CD14-positive monocyte (primary cell): ENCODE measurements at regions not wholly inside any gene's neighbourhood (a gene's known extent, or its start where the extent isn't known, plus 50 kb on each side); places are given as distances from the start of the nearest gene placed in this dataset.

Experiments
- DNase-seq, 3 donors: peaks; one replicate each; pipeline ENCODE4 v3.0.0-alpha.2; 2011 to 2022
- H2AFZ ChIP-seq: 2 replicates; pipeline ENCODE4 v1.6.0; 2012; ENCODE audit warnings: mild to moderate bottlenecking, low read depth, low read length, inconsistent platforms; ENCODE audit not compliant: insufficient read depth, poor library complexity, severe bottlenecking
- H3K27ac ChIP-seq, 2 donors: 1 replicate in 1 of 2; 2 replicates in 1 of 2; pipeline ENCODE4 v1.5.1; 2012 to 2013; ENCODE audit warnings: low read length in 2 of 2, control low read depth in 1 of 2, inconsistent platforms in 1 of 2, low read depth in 1 of 2, mild to moderate bottlenecking in 1 of 2
- H3K27me3 ChIP-seq, 2 donors: one replicate each; pipeline versions ENCODE4 v1.6.0 to v1.6.1; 2011 to 2013; ENCODE audit warnings: low read length in 2 of 2; ENCODE audit not compliant: control insufficient read depth in 2 of 2, insufficient read depth in 2 of 2
- H3K36me3 ChIP-seq, 2 donors: replicated peaks in 1 of 2; 1 replicate in 1 of 2; 2 replicates in 1 of 2; pipeline versions ENCODE4 v1.5.1 to v1.6.1; 2012 to 2013; ENCODE audit warnings: low read length in 2 of 2, control low read depth in 1 of 2, inconsistent platforms in 1 of 2, mild to moderate bottlenecking in 1 of 2; ENCODE audit not compliant: insufficient read depth in 2 of 2, control insufficient read depth in 1 of 2
- H3K4me1 ChIP-seq, 2 donors: 1 replicate in 1 of 2; 2 replicates in 1 of 2; pipeline versions ENCODE4 v1.5.1 to v1.6.1; 2012 to 2013; ENCODE audit warnings: low read length in 2 of 2, control low read depth in 1 of 2, inconsistent platforms in 1 of 2, mild to moderate bottlenecking in 1 of 2, moderate library complexity in 1 of 2; ENCODE audit not compliant: insufficient read depth in 2 of 2, control insufficient read depth in 1 of 2
- H3K4me2 ChIP-seq: replicated peaks from 2 replicates; pipeline ENCODE3; 2012; ENCODE audit warnings: low read length, moderate library complexity, mild to moderate bottlenecking; ENCODE audit not compliant: poor library complexity, severe bottlenecking; ENCODE audit errors: extremely low read depth
- H3K4me3 ChIP-seq, 3 experiments: fragments of 200-600 bp in 1 of 3; sonication (generic) in 1 of 3; replicated peaks in 1 of 3; 1 replicate in 2 of 3; 2 replicates in 1 of 3; pipeline ENCODE4 v1.5.1; 2011 to 2013; ENCODE audit warnings: low read length in 3 of 3, mild to moderate bottlenecking in 3 of 3, control low read depth in 2 of 3, low read depth in 2 of 3, inconsistent platforms in 1 of 3, moderate library complexity in 1 of 3
- H3K79me2 ChIP-seq: 2 replicates; pipeline ENCODE4 v1.6.0; 2012; ENCODE audit warnings: mild to moderate bottlenecking, control low read depth, inconsistent platforms, low read length, moderate library complexity; ENCODE audit not compliant: insufficient read depth
- H3K9ac ChIP-seq: 2 replicates; pipeline ENCODE4 v1.6.0; 2017; ENCODE audit warnings: low read length, mild to moderate bottlenecking; ENCODE audit not compliant: insufficient read depth, poor library complexity, severe bottlenecking
- H3K9me3 ChIP-seq, 2 donors: replicated peaks in 1 of 2; 1 replicate in 1 of 2; 2 replicates in 1 of 2; pipeline versions ENCODE4 v1.5.1 to v1.6.1; 2012 to 2013; ENCODE audit warnings: low read length in 2 of 2, control low read depth in 1 of 2; ENCODE audit not compliant: control insufficient read depth in 1 of 2, insufficient read depth in 1 of 2
- H4K20me1 ChIP-seq: 2 replicates; pipeline ENCODE4 v1.6.0; 2012; ENCODE audit warnings: mild to moderate bottlenecking, low read length, control low read depth, moderate library complexity; ENCODE audit not compliant: insufficient read depth
- H3K27ac Mint-ChIP-seq, 7 donors: one replicate each; pipeline ENCODE4 v1.8.0; 2020; ENCODE audit warnings: mild to moderate bottlenecking in 7 of 7, mixed read lengths in 7 of 7, moderate library complexity in 6 of 7, inconsistent platforms in 2 of 7
- H3K27me3 Mint-ChIP-seq, 3 donors: one replicate each; pipeline ENCODE4 v1.8.0; 2021 to 2022; ENCODE audit warnings: low read depth in 3 of 3, mild to moderate bottlenecking in 3 of 3, mixed read lengths in 3 of 3, moderate library complexity in 3 of 3, inconsistent platforms in 1 of 3
- H3K36me3 Mint-ChIP-seq, 2 donors: one replicate each; pipeline ENCODE4 v1.8.0; 2020; ENCODE audit warnings: mixed read lengths in 2 of 2, inconsistent platforms in 1 of 2, mild to moderate bottlenecking in 1 of 2
- H3K4me1 Mint-ChIP-seq: one replicate; pipeline ENCODE4 v1.8.0; 2020; ENCODE audit warnings: mild to moderate bottlenecking, mixed read lengths
- H3K4me3 Mint-ChIP-seq, 2 donors: one replicate each; pipeline ENCODE4 v1.8.0; 2020; ENCODE audit warnings: mild to moderate bottlenecking in 2 of 2, mixed read lengths in 2 of 2, moderate library complexity in 1 of 2
- H3K9me3 Mint-ChIP-seq, 7 donors: one replicate each; pipeline ENCODE4 v1.8.0; 2020 to 2022; ENCODE audit warnings: mixed read lengths in 7 of 7, mild to moderate bottlenecking in 6 of 7, moderate library complexity in 6 of 7, inconsistent platforms in 2 of 7
- CTCF ChIP-seq: fragments of 200-600 bp; IDR thresholded peaks from one replicate; pipeline ENCODE4 v1.8.0; 2022; ENCODE audit warnings: antibody characterized with exemption, mild to moderate bottlenecking
- WGBS: methylation state at CpG from one replicate; pipeline ENCODE4 v1.1.5; 2013; ENCODE audit warnings: missing lambda C conversion rate; ENCODE audit not compliant: insufficient coverage; 5-methylcytosine and 5-hydroxymethylcytosine counted together
- intact Hi-C, 2 donors: fragments of 100-400 bp; cut with micrococcal nuclease; formaldehyde crosslinking; loops; one replicate each; pipeline versions ENCODE4 v1.15.0 to v1.15.1; 2023

DNA sequence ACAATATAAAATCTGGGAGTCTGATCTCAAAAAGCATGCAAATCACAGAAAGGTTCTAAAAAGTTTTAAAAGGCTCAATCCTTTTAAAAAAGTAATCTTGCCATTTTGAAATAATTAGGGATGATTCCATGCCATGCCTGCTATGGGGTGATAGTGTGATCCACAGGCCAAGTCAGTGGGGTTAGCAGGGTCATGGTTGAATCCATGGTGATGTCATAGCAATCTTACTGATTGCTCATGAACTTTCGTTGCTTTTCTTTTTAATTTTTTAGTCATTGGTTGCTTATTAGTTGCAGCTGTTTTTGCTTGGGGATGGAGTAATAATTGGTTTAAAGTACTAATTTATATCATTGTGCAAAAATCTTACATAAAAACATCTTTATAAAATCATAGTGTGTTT is 485.0 kb downstream of the ENC1 start:
- H3K27ac Mint-ChIP-seq = no peak overlapping the region
- no peak overlapping the region for H2AFZ ChIP-seq
- no peak overlapping the region for H3K4me2 ChIP-seq
- H3K9me3 ChIP-seq = no peaks in the 10 kb centered on the region
- no peaks in the 10 kb centered on the region for H4K20me1 ChIP-seq
- WGBS = no CpG with 5 or more reads among the region's 1 CpG
- H3K4me3 ChIP-seq = no peak overlapping the region
- intact Hi-C loops = no loop called here
- no peak overlapping the region for H3K9ac ChIP-seq
- no peaks in the 10 kb centered on the region for H3K36me3 ChIP-seq
- H3K27ac ChIP-seq = no peak overlapping the region
- no peak overlapping the region for H3K4me3 Mint-ChIP-seq
- TF ChIP-seq CTCF = no peak
- no peaks in the 10 kb centered on the region for H3K79me2 ChIP-seq
- no peaks in the 10 kb centered on the region for H3K36me3 Mint-ChIP-seq
- H3K4me1 ChIP-seq = no peaks in the 10 kb centered on the region
- H3K4me1 Mint-ChIP-seq = peaks cover under 1% of the 10 kb centered on the region
- DNase-seq = no peak
- no peaks in the 10 kb centered on the region for H3K27me3 ChIP-seq
- H3K27me3 Mint-ChIP-seq = peaks cover 2 to 3% (median 2%) of the 10 kb centered on the region in 3 donors
- no peaks in the 10 kb centered on the region for H3K9me3 Mint-ChIP-seq

- Mint-ChIP-seq H3K9me3 (no peaks in the 10 kb centered on the region), H3K4me1 (peaks cover 10% of the 10 kb centered on the region), H3K27me3 (peaks cover 0 to 3% (median 2%) of the 10 kb centered on the region in 3 donors), H3K27ac (no peak overlapping the region), H3K4me3 (no peak overlapping the region), H3K36me3 (no peaks in the 10 kb centered on the region)
- Histone ChIP-seq H2AFZ (no peak overlapping the region), H3K9me3 (no peaks in the 10 kb centered on the region), H3K4me1 (peaks cover 0 to 3% of the 10 kb centered on the region in 2 donors), H3K36me3 (no peaks in the 10 kb centered on the region), H3K27me3 (no peaks in the 10 kb centered on the region), H3K79me2 (no peaks in the 10 kb centered on the region), H3K4me3 (no peak overlapping the region), H4K20me1 (no peaks in the 10 kb centered on the region), H3K4me2 (no peak overlapping the region), H3K27ac (no peak overlapping the region), H3K9ac (no peak overlapping the region)
- no peak for DNase-seq
- 100% methylated on average over 1 of the region's 3 CpGs for WGBS
- no peak for TF ChIP-seq CTCF
- intact Hi-C loops = no loop called here
Measured at GRCh38 chr5:74154526-74154925, 486.0 kb downstream of the ENC1 start.
